ENCODE measurements at regions not wholly inside any gene's neighbourhood (a gene's known extent, or its start where the extent isn't known, plus 50 kb on each side); places are given as distances from the start of the nearest gene placed in this dataset.

DNA sequence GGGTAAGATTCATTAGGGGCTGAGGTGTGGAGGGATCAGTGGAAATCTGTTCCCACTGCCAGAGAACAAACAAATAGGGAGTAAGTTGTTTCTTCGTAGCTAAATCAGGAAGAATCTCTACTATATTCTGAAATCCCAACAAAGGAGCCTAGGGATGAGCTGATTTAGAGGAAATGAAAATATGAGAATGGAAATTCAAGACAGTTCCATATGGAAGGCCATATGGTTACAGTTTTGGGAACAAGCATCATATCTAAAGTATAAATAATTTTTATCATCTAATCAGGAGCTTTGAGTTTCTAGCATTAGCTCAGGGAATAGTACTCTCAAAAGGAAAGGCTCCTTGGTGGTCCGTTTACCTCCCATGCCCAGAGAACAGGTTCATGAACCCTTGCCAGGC, 218.2 kb downstream of the AASDH start:
- no peaks in the 10 kb centered on the region for H3K4me1 ChIP-seq (ENCODE audit: insufficient read depth, poor library complexity, severe bottlenecking)
- no peak for ATAC-seq (ENCODE audit: low read depth)
- peaks cover 4% of the 10 kb centered on the region for H3K27me3 ChIP-seq (ENCODE audit: insufficient read depth, poor library complexity, severe bottlenecking)
- no peak overlapping the region for H3K4me3 ChIP-seq (ENCODE audit: severe bottlenecking)
- no peaks in the 10 kb centered on the region for H3K36me3 ChIP-seq (ENCODE audit: low read depth)
- H3K27ac ChIP-seq (ENCODE audit: poor library complexity, severe bottlenecking) = no peak overlapping the region
- H3K9me3 ChIP-seq (ENCODE audit: severe bottlenecking) = no peaks in the 10 kb centered on the region
- TF ChIP-seq, protein P1, sequence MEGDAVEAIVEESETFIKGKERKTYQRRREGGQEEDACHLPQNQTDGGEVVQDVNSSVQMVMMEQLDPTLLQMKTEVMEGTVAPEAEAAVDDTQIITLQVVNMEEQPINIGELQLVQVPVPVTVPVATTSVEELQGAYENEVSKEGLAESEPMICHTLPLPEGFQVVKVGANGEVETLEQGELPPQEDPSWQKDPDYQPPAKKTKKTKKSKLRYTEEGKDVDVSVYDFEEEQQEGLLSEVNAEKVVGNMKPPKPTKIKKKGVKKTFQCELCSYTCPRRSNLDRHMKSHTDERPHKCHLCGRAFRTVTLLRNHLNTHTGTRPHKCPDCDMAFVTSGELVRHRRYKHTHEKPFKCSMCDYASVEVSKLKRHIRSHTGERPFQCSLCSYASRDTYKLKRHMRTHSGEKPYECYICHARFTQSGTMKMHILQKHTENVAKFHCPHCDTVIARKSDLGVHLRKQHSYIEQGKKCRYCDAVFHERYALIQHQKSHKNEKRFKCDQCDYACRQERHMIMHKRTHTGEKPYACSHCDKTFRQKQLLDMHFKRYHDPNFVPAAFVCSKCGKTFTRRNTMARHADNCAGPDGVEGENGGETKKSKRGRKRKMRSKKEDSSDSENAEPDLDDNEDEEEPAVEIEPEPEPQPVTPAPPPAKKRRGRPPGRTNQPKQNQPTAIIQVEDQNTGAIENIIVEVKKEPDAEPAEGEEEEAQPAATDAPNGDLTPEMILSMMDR (IDR thresholded peaks at IDR 0.05; ENCODE audit: poor library complexity, severe bottlenecking) = no peak
- DNase-seq (ENCODE audit: low spot score) = no peak

DNA sequence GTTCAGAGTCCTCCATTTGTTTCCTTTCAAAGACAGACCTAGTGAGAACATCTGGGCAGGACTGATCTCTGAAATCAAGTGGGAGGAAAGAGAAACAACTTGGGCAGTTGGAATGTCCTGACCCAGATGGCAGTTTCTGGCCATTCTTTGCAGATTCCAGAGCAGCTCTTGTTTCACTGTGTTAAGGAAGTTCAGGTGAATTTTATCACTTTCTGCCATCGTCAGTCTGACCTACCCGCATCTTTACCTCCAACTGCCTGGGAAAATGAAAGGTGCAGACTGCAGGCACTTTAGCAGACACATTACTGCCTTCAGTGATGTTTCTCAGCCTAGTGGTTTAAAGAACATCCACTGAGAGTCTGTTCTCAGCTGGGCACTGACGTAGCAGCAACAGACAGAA, 216.2 kb downstream of the CEP135 start:
- Histone ChIP-seq H3K27me3 (ENCODE audit: insufficient read depth, poor library complexity, severe bottlenecking) (peaks cover 4% of the 10 kb centered on the region), H3K36me3 (ENCODE audit: low read depth) (no peaks in the 10 kb centered on the region), H3K4me1 (ENCODE audit: insufficient read depth, poor library complexity, severe bottlenecking) (no peaks in the 10 kb centered on the region), H3K27ac (ENCODE audit: poor library complexity, severe bottlenecking) (no peak overlapping the region), H3K4me3 (ENCODE audit: severe bottlenecking) (no peak overlapping the region), H3K9me3 (ENCODE audit: severe bottlenecking) (no peaks in the 10 kb centered on the region)
- TF ChIP-seq, protein P1 (IDR thresholded peaks at IDR 0.05; ENCODE audit: poor library complexity, severe bottlenecking) = no peak
- no peak for DNase-seq (ENCODE audit: low spot score)
- ATAC-seq (ENCODE audit: low read depth) = no peak

DNA sequence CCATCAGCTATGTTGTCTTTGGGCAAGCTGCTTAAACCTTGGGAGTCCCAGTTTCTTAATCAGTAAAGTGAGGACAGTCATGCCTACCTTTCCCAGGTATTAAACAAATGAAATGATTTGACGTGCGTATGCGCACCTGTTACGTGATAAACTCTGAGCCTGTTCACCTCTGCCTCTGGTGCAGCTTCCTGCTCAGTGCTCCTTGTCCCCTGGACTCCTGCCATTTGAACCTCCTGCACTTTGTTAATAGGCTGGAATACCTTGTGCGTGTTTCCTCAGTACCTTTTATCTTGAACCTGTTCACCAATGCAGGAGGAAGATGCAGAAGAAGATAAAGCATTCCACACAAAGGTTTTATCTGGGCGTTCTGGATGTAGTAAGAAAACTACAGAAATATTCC, 211.9 kb downstream of the CEP135 start:
- ATAC-seq (ENCODE audit: low read depth) (no peak), DNase-seq (ENCODE audit: low spot score) (no peak)
- no peaks in the 10 kb centered on the region for H3K9me3 ChIP-seq (ENCODE audit: severe bottlenecking)
- H3K27ac ChIP-seq (ENCODE audit: poor library complexity, severe bottlenecking) = no peak overlapping the region
- no peaks in the 10 kb centered on the region for H3K4me1 ChIP-seq (ENCODE audit: insufficient read depth, poor library complexity, severe bottlenecking)
- H3K36me3 ChIP-seq (ENCODE audit: low read depth) = no peaks in the 10 kb centered on the region
- H3K27me3 ChIP-seq (ENCODE audit: insufficient read depth, poor library complexity, severe bottlenecking) = no peaks in the 10 kb centered on the region
- TF ChIP-seq, protein P1 (IDR thresholded peaks at IDR 0.05; ENCODE audit: poor library complexity, severe bottlenecking) = no peak
- H3K4me3 ChIP-seq (ENCODE audit: severe bottlenecking) = no peak overlapping the region

DNA sequence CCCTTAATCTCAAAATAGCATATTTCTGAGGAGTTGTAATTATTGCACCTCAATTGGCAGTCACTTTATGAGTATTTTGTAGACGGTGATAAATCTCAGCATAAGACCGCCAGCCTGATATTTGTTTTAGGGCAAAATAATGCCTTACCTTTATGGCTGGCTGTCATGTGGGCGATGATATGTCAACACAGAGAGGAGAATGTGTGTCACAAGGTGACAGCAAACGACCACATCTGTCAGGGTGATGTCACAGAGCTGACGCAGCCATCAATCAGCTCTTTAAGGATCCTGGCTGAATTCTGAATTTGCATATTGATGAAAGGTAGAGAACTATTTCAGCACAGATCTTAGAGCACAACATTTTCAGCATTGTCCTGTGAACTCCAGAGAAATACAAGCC, 209.7 kb downstream of the CEP135 start:
- H3K27ac ChIP-seq (ENCODE audit: poor library complexity, severe bottlenecking) = no peak overlapping the region
- TF ChIP-seq, protein P1 (IDR thresholded peaks at IDR 0.05; ENCODE audit: poor library complexity, severe bottlenecking) = no peak
- ATAC-seq (ENCODE audit: low read depth) (no peak), DNase-seq (ENCODE audit: low spot score) (no peak)
- H3K27me3 ChIP-seq (ENCODE audit: insufficient read depth, poor library complexity, severe bottlenecking) = no peaks in the 10 kb centered on the region
- no peaks in the 10 kb centered on the region for H3K4me1 ChIP-seq (ENCODE audit: insufficient read depth, poor library complexity, severe bottlenecking)
- H3K9me3 ChIP-seq (ENCODE audit: severe bottlenecking) = no peaks in the 10 kb centered on the region
- H3K4me3 ChIP-seq (ENCODE audit: severe bottlenecking) = no peak overlapping the region
- H3K36me3 ChIP-seq (ENCODE audit: low read depth) = no peaks in the 10 kb centered on the region

DNA sequence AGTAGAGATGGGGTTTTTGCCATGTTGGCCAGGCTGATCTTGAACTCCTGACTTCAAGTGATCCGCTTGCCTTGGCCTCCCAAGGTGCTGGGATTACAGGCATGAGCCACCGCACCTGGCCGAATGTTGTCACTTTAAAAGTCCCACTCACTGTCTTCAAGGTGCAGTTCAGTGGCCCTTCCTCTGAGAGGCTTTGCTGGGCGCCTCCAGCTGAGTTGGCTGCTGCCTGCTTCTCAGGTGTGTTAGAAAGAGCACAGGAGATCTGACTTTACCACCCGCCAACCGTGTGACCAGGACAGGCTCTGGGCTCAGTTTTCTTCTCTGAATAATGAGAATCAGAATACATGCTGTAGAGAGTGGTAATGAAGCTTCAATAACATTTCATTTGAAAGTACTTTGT, 207.4 kb downstream of the CEP135 start:
- no peak overlapping the region for H3K4me3 ChIP-seq (ENCODE audit: severe bottlenecking)
- DNase-seq (ENCODE audit: low spot score) = no peak
- H3K9me3 ChIP-seq (ENCODE audit: severe bottlenecking) = no peaks in the 10 kb centered on the region
- no peak for ATAC-seq (ENCODE audit: low read depth)
- H3K27me3 ChIP-seq (ENCODE audit: insufficient read depth, poor library complexity, severe bottlenecking) = no peaks in the 10 kb centered on the region
- TF ChIP-seq, protein P1 (IDR thresholded peaks at IDR 0.05; ENCODE audit: poor library complexity, severe bottlenecking) = no peak
- H3K36me3 ChIP-seq (ENCODE audit: low read depth) = no peaks in the 10 kb centered on the region
- H3K4me1 ChIP-seq (ENCODE audit: insufficient read depth, poor library complexity, severe bottlenecking) = no peaks in the 10 kb centered on the region
- H3K27ac ChIP-seq (ENCODE audit: poor library complexity, severe bottlenecking) = no peak overlapping the region
